ENCODE measurements at regions not wholly inside any gene's neighbourhood (a gene's known extent, or its start where the extent isn't known, plus 50 kb on each side); places are given as distances from the start of the nearest gene placed in this dataset.

GRCh38 chr18:39620551-39621168, 2055.1 kb upstream of the CELF4 start:
- Histone ChIP-seq H3K4me1 (ENCODE audit: insufficient read depth, low read length) (peaks cover 5% of the 10 kb centered on the region), H3K4me3 (ENCODE audit: insufficient read depth, low read depth, low read length) (no peak overlapping the region), H3K9ac (ENCODE audit: low read length) (no peak overlapping the region), H3K9me3 (ENCODE audit: insufficient read depth, low read depth, low read length) (no peaks in the 10 kb centered on the region), H2AFZ (ENCODE audit: low read depth, low read length) (no peak overlapping the region), H3K4me2 (ENCODE audit: low read length) (no peak overlapping the region), H4K20me1 (ENCODE audit: insufficient read depth, low read length) (no peaks in the 10 kb centered on the region), H3K79me2 (ENCODE audit: insufficient read depth, low read length) (no peaks in the 10 kb centered on the region), H3K27me3 (ENCODE audit: insufficient read depth, low read length) (no peaks in the 10 kb centered on the region), H3K36me3 (ENCODE audit: insufficient read depth, low read length) (no peaks in the 10 kb centered on the region), H3K27ac (ENCODE audit: low read depth, low read length) (no peak overlapping the region)
- no peak overlapping the region for H3K4me3 Mint-ChIP-seq (ENCODE audit: unreplicated experiment)
- H3K27ac Mint-ChIP-seq (ENCODE audit: unreplicated experiment): no peak overlapping the region
- no peaks in the 10 kb centered on the region for H3K36me3 Mint-ChIP-seq (ENCODE audit: low read depth, unreplicated experiment)
- peaks cover 37% of the 10 kb centered on the region for H3K4me1 Mint-ChIP-seq (ENCODE audit: low read depth, unreplicated experiment)
- DNase-seq (ENCODE audit: low read depth) (no peak), FAIRE-seq (no peak)
- H3K27me3 Mint-ChIP-seq (ENCODE audit: low read depth, unreplicated experiment): no peaks in the 10 kb centered on the region
- no peaks in the 10 kb centered on the region for H3K9me3 Mint-ChIP-seq (ENCODE audit: unreplicated experiment)
- no peak for TF ChIP-seq EZH2 (IDR thresholded peaks at IDR 0.05; ENCODE audit: insufficient read depth, low read length)
- no peak for TF ChIP-seq CTCF (IDR thresholded peaks at IDR 0.05; ENCODE audit: insufficient read depth, low read depth, low read length)

GRCh38 chr18:39618265-39619003, 2052.8 kb upstream of the CELF4 start:
- H3K27me3 ChIP-seq (ENCODE audit: insufficient read depth, low read length): no peaks in the 10 kb centered on the region
- Mint-ChIP-seq H3K27me3 (ENCODE audit: low read depth, unreplicated experiment) (no peaks in the 10 kb centered on the region), H3K4me3 (ENCODE audit: unreplicated experiment) (no peak overlapping the region), H3K9me3 (ENCODE audit: unreplicated experiment) (no peaks in the 10 kb centered on the region), H3K27ac (ENCODE audit: unreplicated experiment) (no peak overlapping the region), H3K4me1 (ENCODE audit: low read depth, unreplicated experiment) (peaks cover 24% of the 10 kb centered on the region), H3K36me3 (ENCODE audit: low read depth, unreplicated experiment) (no peaks in the 10 kb centered on the region)
- no peak overlapping the region for H2AFZ ChIP-seq (ENCODE audit: low read depth, low read length)
- H3K4me2 ChIP-seq (ENCODE audit: low read length): no peak overlapping the region
- TF ChIP-seq EZH2 (IDR thresholded peaks at IDR 0.05; ENCODE audit: insufficient read depth, low read length) (no peak), CTCF (IDR thresholded peaks at IDR 0.05; ENCODE audit: insufficient read depth, low read depth, low read length) (no peak)
- H3K79me2 ChIP-seq (ENCODE audit: insufficient read depth, low read length): no peaks in the 10 kb centered on the region
- H3K27ac ChIP-seq (ENCODE audit: low read depth, low read length): no peak overlapping the region
- no peak overlapping the region for H3K9ac ChIP-seq (ENCODE audit: low read length)
- DNase-seq (ENCODE audit: low read depth) (no peak), FAIRE-seq (no peak)
- no peak overlapping the region for H3K4me3 ChIP-seq (ENCODE audit: insufficient read depth, low read depth, low read length)
- no peaks in the 10 kb centered on the region for H4K20me1 ChIP-seq (ENCODE audit: insufficient read depth, low read length)
- no peaks in the 10 kb centered on the region for H3K9me3 ChIP-seq (ENCODE audit: insufficient read depth, low read depth, low read length)
- no peaks in the 10 kb centered on the region for H3K36me3 ChIP-seq (ENCODE audit: insufficient read depth, low read length)
- no peaks in the 10 kb centered on the region for H3K4me1 ChIP-seq (ENCODE audit: insufficient read depth, low read length)
